NCI-H226 (cell line): ENCODE measurements at regions not wholly inside any gene's neighbourhood (a gene's known extent, or its start where the extent isn't known, plus 50 kb on each side); places are given as distances from the start of the nearest gene placed in this dataset.

ENCODE experiments used
- DNase-seq: peaks from one replicate; pipeline ENCODE4 v3.0.0-alpha.2; 2015

DNA sequence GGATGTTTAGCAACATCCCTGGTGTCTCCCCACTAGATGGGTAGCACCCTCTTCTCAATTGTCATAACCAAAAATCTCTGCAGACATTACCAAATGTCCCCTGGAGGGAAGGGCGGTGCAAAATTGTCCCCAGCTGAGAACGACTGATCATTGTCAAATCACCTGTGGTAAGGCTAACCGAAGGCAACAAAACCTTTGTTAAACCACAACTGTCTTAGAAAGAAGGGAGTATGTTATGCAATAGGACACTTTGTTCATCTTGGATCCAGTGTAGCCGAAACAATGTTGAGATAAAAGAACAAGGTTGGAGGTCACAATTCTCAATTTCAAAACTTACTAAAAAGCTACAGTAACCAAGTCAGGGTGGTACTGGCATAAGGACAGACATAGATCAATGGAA, 50.3 kb upstream of the ST3GAL5 start:
- no peak for DNase-seq
